PFSK-1 (cell line): ENCODE measurements at regions not wholly inside any gene's neighbourhood (a gene's known extent, or its start where the extent isn't known, plus 50 kb on each side); places are given as distances from the start of the nearest gene placed in this dataset.

Source experiments
- FOXP2 ChIP-seq: optimal IDR thresholded peaks from 2 replicates; pipeline ENCODE3; 2011; ENCODE audit warnings: borderline replicate concordance, control low read depth, inconsistent platforms; ENCODE audit not compliant: insufficient read depth; ENCODE audit errors: extremely low read length, extremely low read depth
- POLR2AphosphoS5 ChIP-seq: IDR thresholded peaks from 2 replicates; pipeline ENCODE4 v1.6.1; 2012; ENCODE audit warnings: low read depth, mild to moderate bottlenecking, control low read depth, low read length, moderate library complexity
- REST ChIP-seq, 2 experiments: IDR thresholded peaks; 2 replicates each; pipeline versions ENCODE4 v1.6.1 to v1.8.0; 2011 to 2012; ENCODE audit warnings: low read depth in 2 of 2, low read length in 2 of 2, control low read depth in 1 of 2, inconsistent platforms in 1 of 2, mild to moderate bottlenecking in 1 of 2, moderate library complexity in 1 of 2; ENCODE audit not compliant: insufficient read depth in 1 of 2
- SIN3A ChIP-seq: IDR thresholded peaks from 2 replicates; pipeline ENCODE4 v1.6.1; 2012; ENCODE audit warnings: mild to moderate bottlenecking, low read length, moderate library complexity, borderline replicate concordance; ENCODE audit not compliant: insufficient read depth
- TAF1 ChIP-seq: IDR thresholded peaks from 2 replicates; pipeline ENCODE4 v1.6.1; 2012; ENCODE audit warnings: low read length, control low read depth, borderline replicate concordance; ENCODE audit not compliant: insufficient read depth

- TF ChIP-seq POLR2AphosphoS5: no peak
- TF ChIP-seq FOXP2: no peak
- TF ChIP-seq REST (IDR thresholded peaks at IDR 0.05; ENCODE audit: insufficient read depth in 1 of 2, low read depth in 2 of 2, low read length in 2 of 2): no peak
- TF ChIP-seq SIN3A: no peak
- no peak for TF ChIP-seq TAF1
These were observed 655.0 kb downstream of the RWDD3 start for GRCh38 chr1:95888941-95889390.

- no peak for TF ChIP-seq TAF1
- no peak for TF ChIP-seq FOXP2
- TF ChIP-seq SIN3A: no peak
- TF ChIP-seq POLR2AphosphoS5: no peak
- TF ChIP-seq REST (IDR thresholded peaks at IDR 0.05; ENCODE audit: insufficient read depth in 1 of 2, low read depth in 2 of 2, low read length in 2 of 2): no peak
These were observed 655.4 kb downstream of the RWDD3 start for GRCh38 chr1:95889400-95889799.

GRCh38 chr1:95893921-95894320, 659.9 kb downstream of the RWDD3 start:
- TF ChIP-seq TAF1 (no peak), POLR2AphosphoS5 (no peak), FOXP2 (no peak), SIN3A (no peak), REST (IDR thresholded peaks at IDR 0.05; ENCODE audit: insufficient read depth in 1 of 2, low read depth in 2 of 2, low read length in 2 of 2) (no peak)

- TF ChIP-seq REST (IDR thresholded peaks at IDR 0.05; ENCODE audit: insufficient read depth in 1 of 2, low read depth in 2 of 2, low read length in 2 of 2): no peak
- no peak for TF ChIP-seq SIN3A
- no peak for TF ChIP-seq POLR2AphosphoS5
- no peak for TF ChIP-seq FOXP2
- no peak for TF ChIP-seq TAF1
These were observed 669.0 kb downstream of the RWDD3 start for GRCh38 chr1:95903060-95903459.

GRCh38 chr1:95905818-95906395, 671.9 kb downstream of the RWDD3 start:
- TF ChIP-seq POLR2AphosphoS5 (no peak), SIN3A (no peak), FOXP2 (no peak), REST (IDR thresholded peaks at IDR 0.05; ENCODE audit: insufficient read depth in 1 of 2, low read depth in 2 of 2, low read length in 2 of 2) (no peak), TAF1 (no peak)
